Astrocyte of the cerebellum (primary cell): ENCODE measurements at regions not wholly inside any gene's neighbourhood (a gene's known extent, or its start where the extent isn't known, plus 50 kb on each side); places are given as distances from the start of the nearest gene placed in this dataset.

Experiments
- DNase-seq: peaks from one replicate; pipeline ENCODE4 v3.0.0-alpha.2; 2011; ENCODE audit warnings: low read depth
- H3K4me3 ChIP-seq: 2 replicates; pipeline ENCODE4 v1.5.1; 2011; ENCODE audit warnings: mild to moderate bottlenecking, low read depth, low read length, moderate library complexity
- in situ Hi-C: cut with HindIII; loops from 2 replicates; pipeline ENCODE4 v1.10.0; 2017; ENCODE audit warnings: low sequenced_read_pairs
- TF ChIP-seq, protein P1 (sequence below): IDR thresholded peaks from 2 replicates; pipeline ENCODE4 v1.5.1; 2012; ENCODE audit warnings: low read length, low read depth, moderate library complexity, mild to moderate bottlenecking; ENCODE audit errors: missing control alignments

DNA sequence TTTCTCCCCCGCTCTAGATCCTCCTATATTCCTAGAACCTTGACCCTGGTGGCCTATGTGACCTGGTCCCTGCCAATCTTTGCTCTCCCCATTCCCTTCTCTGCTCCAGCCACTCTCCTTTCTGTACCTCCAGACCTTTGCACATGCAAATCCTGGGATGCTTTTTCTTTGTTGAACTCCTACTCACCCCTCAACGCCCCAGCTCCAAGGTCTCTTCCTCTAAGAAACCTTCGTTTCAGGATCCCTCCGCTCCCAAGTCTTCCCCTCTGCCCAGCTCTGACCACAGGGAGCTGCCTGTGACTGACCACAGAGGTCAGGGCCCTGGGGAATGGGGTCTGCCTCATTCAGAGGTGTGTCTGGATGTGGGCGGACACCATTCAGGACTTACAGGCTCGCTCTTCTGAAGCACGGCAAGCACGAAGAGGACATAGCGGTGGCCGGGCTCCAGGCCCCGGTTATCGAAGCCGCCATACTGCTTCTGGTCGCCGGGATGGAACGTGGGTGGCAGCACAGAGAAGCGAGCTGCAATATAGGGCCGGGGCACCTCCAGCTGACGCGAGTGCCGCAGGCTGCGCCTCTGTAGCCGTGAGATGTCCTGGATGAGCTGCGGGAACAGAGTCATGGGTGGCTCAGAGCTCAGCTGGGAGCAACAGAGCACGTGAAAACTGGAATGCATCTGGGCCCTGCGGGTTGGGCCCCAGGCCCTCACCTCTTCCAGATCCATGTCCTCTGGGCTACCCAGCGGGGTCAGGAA is 120.9 kb downstream of the PTPRS start:
- H3K4me3 ChIP-seq = no peak overlapping the region
- DNase-seq = no peak
- TF ChIP-seq, protein P1, sequence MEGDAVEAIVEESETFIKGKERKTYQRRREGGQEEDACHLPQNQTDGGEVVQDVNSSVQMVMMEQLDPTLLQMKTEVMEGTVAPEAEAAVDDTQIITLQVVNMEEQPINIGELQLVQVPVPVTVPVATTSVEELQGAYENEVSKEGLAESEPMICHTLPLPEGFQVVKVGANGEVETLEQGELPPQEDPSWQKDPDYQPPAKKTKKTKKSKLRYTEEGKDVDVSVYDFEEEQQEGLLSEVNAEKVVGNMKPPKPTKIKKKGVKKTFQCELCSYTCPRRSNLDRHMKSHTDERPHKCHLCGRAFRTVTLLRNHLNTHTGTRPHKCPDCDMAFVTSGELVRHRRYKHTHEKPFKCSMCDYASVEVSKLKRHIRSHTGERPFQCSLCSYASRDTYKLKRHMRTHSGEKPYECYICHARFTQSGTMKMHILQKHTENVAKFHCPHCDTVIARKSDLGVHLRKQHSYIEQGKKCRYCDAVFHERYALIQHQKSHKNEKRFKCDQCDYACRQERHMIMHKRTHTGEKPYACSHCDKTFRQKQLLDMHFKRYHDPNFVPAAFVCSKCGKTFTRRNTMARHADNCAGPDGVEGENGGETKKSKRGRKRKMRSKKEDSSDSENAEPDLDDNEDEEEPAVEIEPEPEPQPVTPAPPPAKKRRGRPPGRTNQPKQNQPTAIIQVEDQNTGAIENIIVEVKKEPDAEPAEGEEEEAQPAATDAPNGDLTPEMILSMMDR = no peak
- in situ Hi-C loops = no loop called here

DNA sequence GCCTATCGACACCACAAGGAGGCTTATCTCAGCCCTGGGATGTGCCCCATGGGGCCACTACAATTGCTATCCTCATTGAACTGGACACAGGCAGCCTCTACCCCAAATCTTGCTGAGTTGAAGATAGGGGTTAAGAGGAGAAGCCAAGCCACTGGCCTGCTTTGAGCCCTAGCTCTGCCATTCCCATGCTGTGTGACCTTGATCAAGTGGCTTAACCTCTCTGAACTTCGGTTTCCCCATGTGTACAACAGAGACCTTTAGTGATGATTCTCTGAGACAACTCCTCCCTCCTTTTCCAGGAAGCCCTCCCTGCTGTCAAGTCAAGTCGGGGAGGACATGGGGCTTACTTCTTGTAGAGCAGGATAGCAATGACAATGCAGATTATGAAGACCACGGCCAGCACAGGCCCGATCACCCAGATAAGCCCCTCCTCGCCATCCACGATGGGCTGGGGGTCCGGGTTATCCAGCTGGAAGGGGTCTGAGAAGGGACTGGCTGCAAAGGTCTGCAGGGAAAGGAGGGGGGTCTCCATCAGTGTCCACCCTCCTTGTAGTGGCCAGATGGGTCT is 121.6 kb downstream of the PTPRS start:
- H3K4me3 ChIP-seq = no peak overlapping the region
- TF ChIP-seq, protein P1 = no peak
- in situ Hi-C loops = no loop called here
- DNase-seq = no peak

DNA sequence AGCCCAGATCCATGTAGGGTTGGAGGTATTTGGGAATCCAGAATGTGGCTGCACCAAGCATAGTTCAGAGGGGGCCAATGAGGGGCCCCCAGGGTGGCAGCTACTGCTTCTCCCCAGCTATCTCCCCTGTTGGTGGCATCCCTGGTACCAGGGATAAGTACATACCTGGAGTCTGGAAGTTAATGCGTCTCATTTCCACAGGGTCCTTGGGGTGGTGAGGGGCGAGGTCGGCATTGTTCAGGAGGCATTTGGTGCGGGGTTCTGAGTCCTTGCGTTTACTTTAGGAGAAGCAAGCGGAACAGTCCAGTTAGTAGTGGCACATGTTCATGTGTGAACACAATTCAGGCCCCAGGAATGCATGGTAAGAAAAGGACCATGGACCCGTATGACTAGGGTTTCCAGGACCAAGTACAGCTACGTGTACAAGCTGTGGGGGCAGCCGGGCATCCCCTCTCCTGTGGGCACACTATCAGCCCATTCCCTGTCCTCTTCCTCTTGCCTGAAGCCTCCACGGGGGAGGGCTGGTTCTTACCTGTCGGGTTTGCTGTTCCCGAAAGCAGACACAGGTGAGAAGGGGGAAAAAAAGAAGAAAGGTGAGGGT is 122.3 kb downstream of the PTPRS start:
- no peak for DNase-seq
- no peak overlapping the region for H3K4me3 ChIP-seq
- TF ChIP-seq, protein P1 = no peak
- in situ Hi-C loops = no loop called here

DNA sequence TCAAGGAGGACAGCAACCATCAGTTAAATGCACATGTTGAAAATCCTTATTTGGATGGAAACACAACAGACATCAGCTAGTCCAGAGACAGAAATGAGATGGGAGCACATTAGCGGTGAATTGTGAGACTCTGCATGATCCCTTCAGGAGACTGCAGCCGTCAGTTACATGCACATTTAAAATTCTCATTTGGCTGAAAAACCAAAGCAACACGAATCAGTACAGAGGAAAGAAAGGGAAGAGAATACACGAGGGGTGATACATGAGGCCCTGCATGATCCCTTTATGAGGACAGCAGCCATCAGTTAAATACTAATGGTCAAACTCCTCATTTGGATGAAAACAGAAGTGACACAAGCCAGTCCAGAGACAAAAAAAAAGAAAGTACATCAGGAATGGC is 123.4 kb downstream of the PTPRS start:
- no peak overlapping the region for H3K4me3 ChIP-seq
- no peak for DNase-seq
- in situ Hi-C loops = no loop called here
- TF ChIP-seq, protein P1 = no peak

DNA sequence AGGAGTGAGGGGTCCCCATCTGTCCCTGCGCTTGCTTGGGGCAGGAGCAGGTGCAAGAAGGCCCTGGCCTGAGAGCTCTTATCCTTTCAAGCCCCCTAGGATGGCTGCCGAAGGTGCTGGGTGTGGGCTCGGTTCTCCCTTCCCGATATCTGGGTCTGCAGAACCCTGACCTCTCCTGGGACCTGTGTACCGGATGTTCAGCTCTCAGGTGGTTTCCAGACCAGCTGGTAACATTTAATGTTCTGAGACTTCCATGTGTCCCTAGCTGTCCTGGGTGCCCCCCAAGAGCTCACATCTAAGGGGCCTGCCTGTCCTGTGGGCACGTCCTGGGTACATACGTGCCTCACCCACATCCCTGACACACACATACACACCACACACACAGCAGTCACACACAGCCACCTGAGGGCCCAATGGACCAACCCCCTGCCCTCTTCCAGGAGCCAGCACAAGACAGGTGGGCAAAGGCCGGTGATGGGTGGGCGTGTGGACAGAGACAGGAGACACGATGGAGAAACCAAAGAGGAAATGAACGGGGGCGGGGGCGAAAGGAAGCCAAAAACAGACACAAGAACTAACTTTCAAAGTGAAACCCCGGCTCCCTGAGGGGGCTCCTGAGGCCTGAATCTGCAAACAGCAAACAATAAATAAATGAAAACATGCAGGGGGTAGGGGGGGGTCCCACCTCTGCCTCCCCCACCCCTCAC is 124.3 kb downstream of the PTPRS start:
- DNase-seq = no peak
- in situ Hi-C loops = no loop called here
- no peak overlapping the region for H3K4me3 ChIP-seq
- TF ChIP-seq, protein P1 = no peak

DNA sequence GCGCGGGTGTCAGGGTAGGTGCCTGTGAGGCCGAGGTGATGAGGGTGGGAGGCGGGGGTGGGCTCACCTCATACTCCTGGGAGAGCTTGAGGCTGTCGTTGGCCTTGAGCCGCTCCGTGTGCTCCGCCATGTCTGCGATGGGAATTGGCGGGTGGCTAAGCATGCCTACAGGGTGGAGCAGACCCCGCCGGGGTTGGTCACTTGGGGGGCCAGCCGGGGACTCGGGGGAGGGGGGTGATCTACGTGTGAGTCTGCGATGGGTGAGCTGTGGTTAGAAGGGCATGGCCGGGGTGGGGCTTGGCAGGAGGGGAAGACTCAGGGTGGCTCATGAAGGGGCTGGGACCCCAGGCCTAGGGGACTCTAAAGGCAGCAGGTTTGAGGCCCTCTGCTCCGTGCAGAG is 125.2 kb downstream of the PTPRS start:
- in situ Hi-C loops = no loop called here

More for the DNA sequence above, 125.2 kb downstream of the PTPRS start:
- TF ChIP-seq, protein P1 = no peak
- no peak for DNase-seq
- H3K4me3 ChIP-seq = no peak overlapping the region
